ENCODE measurements at regions not wholly inside any gene's neighbourhood (a gene's known extent, or its start where the extent isn't known, plus 50 kb on each side); places are given as distances from the start of the nearest gene placed in this dataset.

DNA sequence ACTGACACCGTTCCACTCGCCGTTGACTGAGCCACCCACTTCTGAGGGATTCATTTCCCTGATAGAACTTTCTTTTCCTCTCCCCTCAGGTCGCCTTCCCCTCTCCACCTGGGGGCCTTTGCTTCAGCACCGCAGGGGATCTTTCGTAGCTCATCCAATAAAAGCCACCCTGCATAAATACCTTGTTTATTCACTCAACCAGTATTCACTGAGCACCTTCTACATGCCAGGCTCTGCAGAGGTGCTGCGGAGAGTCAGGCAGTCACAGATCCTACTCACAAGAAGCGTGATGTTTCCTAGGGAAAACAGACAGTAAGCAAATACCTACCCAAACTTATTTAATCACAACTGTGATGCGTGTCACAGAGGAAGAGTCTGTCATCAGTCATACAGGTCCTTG lies 127.7 kb downstream of the TEX36 start:
- TF ChIP-seq, protein P1, sequence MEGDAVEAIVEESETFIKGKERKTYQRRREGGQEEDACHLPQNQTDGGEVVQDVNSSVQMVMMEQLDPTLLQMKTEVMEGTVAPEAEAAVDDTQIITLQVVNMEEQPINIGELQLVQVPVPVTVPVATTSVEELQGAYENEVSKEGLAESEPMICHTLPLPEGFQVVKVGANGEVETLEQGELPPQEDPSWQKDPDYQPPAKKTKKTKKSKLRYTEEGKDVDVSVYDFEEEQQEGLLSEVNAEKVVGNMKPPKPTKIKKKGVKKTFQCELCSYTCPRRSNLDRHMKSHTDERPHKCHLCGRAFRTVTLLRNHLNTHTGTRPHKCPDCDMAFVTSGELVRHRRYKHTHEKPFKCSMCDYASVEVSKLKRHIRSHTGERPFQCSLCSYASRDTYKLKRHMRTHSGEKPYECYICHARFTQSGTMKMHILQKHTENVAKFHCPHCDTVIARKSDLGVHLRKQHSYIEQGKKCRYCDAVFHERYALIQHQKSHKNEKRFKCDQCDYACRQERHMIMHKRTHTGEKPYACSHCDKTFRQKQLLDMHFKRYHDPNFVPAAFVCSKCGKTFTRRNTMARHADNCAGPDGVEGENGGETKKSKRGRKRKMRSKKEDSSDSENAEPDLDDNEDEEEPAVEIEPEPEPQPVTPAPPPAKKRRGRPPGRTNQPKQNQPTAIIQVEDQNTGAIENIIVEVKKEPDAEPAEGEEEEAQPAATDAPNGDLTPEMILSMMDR (IDR thresholded peaks at IDR 0.05 in 2 of 3, conservative IDR thresholded peaks at IDR 0.05 in 1 of 3; ENCODE audit: borderline replicate concordance in 1 of 3, insufficient read depth in 1 of 3, low read depth in 2 of 3, low read length in 2 of 3) = no peak
- TF ChIP-seq, protein P2, sequence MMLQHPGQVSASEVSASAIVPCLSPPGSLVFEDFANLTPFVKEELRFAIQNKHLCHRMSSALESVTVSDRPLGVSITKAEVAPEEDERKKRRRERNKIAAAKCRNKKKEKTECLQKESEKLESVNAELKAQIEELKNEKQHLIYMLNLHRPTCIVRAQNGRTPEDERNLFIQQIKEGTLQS (IDR thresholded peaks at IDR 0.05) = no peak
- TF ChIP-seq CEBPB (IDR thresholded peaks at IDR 0.05; ENCODE audit: low read depth) = no peak
- no peak for TF ChIP-seq POLR2A (IDR thresholded peaks at IDR 0.05; ENCODE audit: borderline replicate concordance, extremely low read depth, insufficient read depth, insufficient read length)

All from HCT116 (cell line).